Activated B cell treated with CpG ODN at 0.5 μM for 24 hours (primary cell): ENCODE measurements at regions not wholly inside any gene's neighbourhood (a gene's known extent, or its start where the extent isn't known, plus 50 kb on each side); places are given as distances from the start of the nearest gene placed in this dataset.

Experiments
- ATAC-seq: fragments of 200-7000 bp; cut with Tn5 transposase; one replicate; pipeline ENCODE4 v1.10.0; 2021; ENCODE audit warnings: low read depth, mild to moderate bottlenecking, moderate library complexity
- CTCF ChIA-PET: fragments of 350-600 bp; sonication (Branson Sonifier 250); formaldehyde crosslinking; loops from one replicate; lab custom pipeline; 2021; ENCODE audit warnings: antibody characterized with exemption; lab: Charles Lee
- POLR2A ChIA-PET: fragments of 350-600 bp; sonication (Branson Sonifier 250); formaldehyde crosslinking; loops from one replicate; lab custom pipeline; 2021; ENCODE audit warnings: antibody characterized with exemption; lab: Charles Lee
- DNase-seq: peaks from one replicate; pipeline ENCODE4 v3.0.0; 2022
- H3K27ac Mint-ChIP-seq: one replicate; pipeline ENCODE4 v1.8.0; 2020; ENCODE audit warnings: mixed read lengths
- H3K27me3 Mint-ChIP-seq: one replicate; pipeline ENCODE4 v1.8.0; 2021; ENCODE audit warnings: mixed read lengths
- H3K36me3 Mint-ChIP-seq: one replicate; pipeline ENCODE4 v1.8.0; 2021; ENCODE audit warnings: low read depth, mixed read lengths
- H3K4me1 Mint-ChIP-seq: one replicate; pipeline ENCODE4 v1.8.0; 2021; ENCODE audit warnings: mixed read lengths
- H3K4me3 Mint-ChIP-seq: one replicate; pipeline ENCODE4 v1.8.0; 2020; ENCODE audit warnings: mild to moderate bottlenecking, mixed read lengths
- H3K9me3 Mint-ChIP-seq: one replicate; pipeline ENCODE4 v1.8.0; 2020; ENCODE audit warnings: mixed read lengths
- CTCF ChIP-seq: fragments of 200-600 bp; IDR thresholded peaks from one replicate; pipeline ENCODE4 v1.8.0; 2022; ENCODE audit warnings: antibody characterized with exemption, mild to moderate bottlenecking
- intact Hi-C: fragments of 100-400 bp; cut with micrococcal nuclease; formaldehyde crosslinking; loops from one replicate; pipeline ENCODE4 v1.15.1; 2024

GRCh38 chr22:49608660-49609059 lies 219.0 kb downstream of the BRD1 start:
- POLR2A ChIA-PET: no interaction called here
- H3K27me3 Mint-ChIP-seq: no peaks in the 10 kb centered on the region
- H3K36me3 Mint-ChIP-seq: peaks cover 38% of the 10 kb centered on the region
- DNase-seq: no peak
- intact Hi-C loops: no loop called here
- peaks cover 20% of the 10 kb centered on the region for H3K9me3 Mint-ChIP-seq
- ATAC-seq: no peak
- H3K4me1 Mint-ChIP-seq: no peaks in the 10 kb centered on the region
- no peak overlapping the region for H3K4me3 Mint-ChIP-seq
- no peak for TF ChIP-seq CTCF
- CTCF ChIA-PET: no interaction called here
- H3K27ac Mint-ChIP-seq: no peak overlapping the region

- no peak for TF ChIP-seq CTCF
- no peaks in the 10 kb centered on the region for H3K27me3 Mint-ChIP-seq
- H3K27ac Mint-ChIP-seq: no peak overlapping the region
- intact Hi-C loops: no loop called here
- ChIA-PET POLR2A (no interaction called here), CTCF (no interaction called here)
- no peaks in the 10 kb centered on the region for H3K4me1 Mint-ChIP-seq
- H3K36me3 Mint-ChIP-seq: peaks cover 37% of the 10 kb centered on the region
- no peak for DNase-seq
- H3K4me3 Mint-ChIP-seq: no peak overlapping the region
- ATAC-seq: no peak
- H3K9me3 Mint-ChIP-seq: peaks cover 23% of the 10 kb centered on the region
Measured at GRCh38 chr22:49608228-49608627, 219.4 kb downstream of the BRD1 start.

- Mint-ChIP-seq H3K27ac (no peak overlapping the region), H3K4me1 (no peaks in the 10 kb centered on the region), H3K9me3 (peaks cover 19% of the 10 kb centered on the region), H3K36me3 (peaks cover 36% of the 10 kb centered on the region), H3K27me3 (no peaks in the 10 kb centered on the region), H3K4me3 (no peak overlapping the region)
- intact Hi-C loops: no loop called here
- DNase-seq (no peak), ATAC-seq (no peak)
- TF ChIP-seq CTCF: no peak
- ChIA-PET POLR2A (no interaction called here), CTCF (no interaction called here)
Measured at GRCh38 chr22:49607821-49608220, 219.9 kb downstream of the BRD1 start.

GRCh38 chr22:49606562-49607290 lies 220.9 kb downstream of the BRD1 start:
- intact Hi-C loops: no loop called here
- no peak for TF ChIP-seq CTCF
- no peak overlapping the region for H3K27ac Mint-ChIP-seq
- H3K4me1 Mint-ChIP-seq: no peaks in the 10 kb centered on the region
- DNase-seq (no peak), ATAC-seq (no peak)
- no peak overlapping the region for H3K4me3 Mint-ChIP-seq
- peaks cover 16% of the 10 kb centered on the region for H3K9me3 Mint-ChIP-seq
- no peaks in the 10 kb centered on the region for H3K27me3 Mint-ChIP-seq
- POLR2A ChIA-PET: no interaction called here
- peaks cover 35% of the 10 kb centered on the region for H3K36me3 Mint-ChIP-seq
- CTCF ChIA-PET: no interaction called here

- ChIA-PET POLR2A (no interaction called here), CTCF (no interaction called here)
- TF ChIP-seq CTCF: no peak
- Mint-ChIP-seq H3K4me3 (no peak overlapping the region), H3K27me3 (no peaks in the 10 kb centered on the region), H3K9me3 (peaks cover 16% of the 10 kb centered on the region), H3K27ac (no peak overlapping the region), H3K4me1 (no peaks in the 10 kb centered on the region), H3K36me3 (peaks cover 35% of the 10 kb centered on the region)
- ATAC-seq: no peak
- intact Hi-C loops: no loop called here
- no peak for DNase-seq
Measured at GRCh38 chr22:49604732-49605302, 222.9 kb downstream of the BRD1 start.
